Retinal pigment epithelial cell (primary cell): ENCODE measurements at regions not wholly inside any gene's neighbourhood (a gene's known extent, or its start where the extent isn't known, plus 50 kb on each side); places are given as distances from the start of the nearest gene placed in this dataset.

Experiments used
- DNase-seq: peaks from one replicate; pipeline ENCODE4 v3.0.0-alpha.2; 2010; ENCODE audit warnings: low read depth
- H3K4me3 ChIP-seq: 2 replicates; pipeline ENCODE4 v1.5.1; 2011; ENCODE audit warnings: mild to moderate bottlenecking, low read length, control low read depth, moderate library complexity
- CTCF ChIP-seq: conservative IDR thresholded peaks from 2 replicates; pipeline ENCODE4 v1.5.1; 2011; ENCODE audit warnings: low read depth, low read length, control low read depth, inconsistent platforms

GRCh38 chr16:13742928-13743327 is 177.0 kb upstream of the ERCC4 start:
- no peak for TF ChIP-seq CTCF
- no peak overlapping the region for H3K4me3 ChIP-seq
- no peak for DNase-seq

- DNase-seq = no peak
- H3K4me3 ChIP-seq = no peak overlapping the region
- TF ChIP-seq CTCF = no peak
Measured at GRCh38 chr16:13743571-13743970, 176.4 kb upstream of the ERCC4 start.

GRCh38 chr16:13756411-13757140 is 163.4 kb upstream of the ERCC4 start:
- no peak for DNase-seq
- H3K4me3 ChIP-seq = no peak overlapping the region
- TF ChIP-seq CTCF = no peak

GRCh38 chr16:13766334-13766733 is 153.6 kb upstream of the ERCC4 start:
- no peak for DNase-seq
- TF ChIP-seq CTCF = no peak
- H3K4me3 ChIP-seq = no peak overlapping the region

DNA sequence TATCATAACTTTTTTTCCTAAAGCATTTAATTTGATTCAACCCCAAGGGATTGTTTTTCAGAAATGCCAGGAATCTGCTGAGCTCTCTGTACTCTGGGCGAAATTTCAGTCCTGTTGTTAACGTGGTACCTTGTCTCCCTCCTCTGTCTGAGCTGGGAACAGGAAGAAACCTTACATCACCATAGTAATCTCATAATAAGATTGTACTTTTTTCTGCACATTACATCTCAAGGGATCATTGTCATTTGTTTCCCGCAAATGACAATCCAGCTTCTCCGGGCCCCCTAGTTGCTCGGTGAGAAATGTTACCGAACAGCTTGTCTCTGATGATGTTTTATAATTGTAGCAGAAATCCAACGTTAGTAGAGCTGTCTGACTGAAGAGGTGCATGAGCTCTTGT is 152.7 kb upstream of the ERCC4 start:
- no peak for TF ChIP-seq CTCF
- no peak for DNase-seq
- H3K4me3 ChIP-seq = no peak overlapping the region

GRCh38 chr16:13768471-13768870 is 151.5 kb upstream of the ERCC4 start:
- TF ChIP-seq CTCF = no peak
- no peak overlapping the region for H3K4me3 ChIP-seq
- DNase-seq = no peak

DNA sequence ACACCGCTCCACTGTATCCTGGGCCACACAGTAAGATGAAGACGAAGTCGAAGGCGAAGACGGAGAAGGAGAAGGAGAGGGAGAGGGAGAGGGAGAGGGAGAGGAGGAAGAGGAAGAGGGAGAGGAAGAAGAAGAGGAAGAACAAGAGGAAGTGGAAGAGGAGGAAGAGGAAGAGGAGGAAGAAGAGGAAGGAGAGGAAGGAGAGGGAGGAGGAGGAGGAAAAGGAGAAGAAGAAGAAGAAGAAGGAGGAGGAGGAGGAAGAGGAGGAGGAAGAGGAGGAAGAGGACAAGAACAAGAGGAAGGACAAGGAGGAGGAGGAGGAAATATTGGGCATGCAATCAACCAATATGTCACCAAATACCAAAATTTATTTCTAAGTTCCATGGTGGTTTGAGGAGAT is 149.5 kb upstream of the ERCC4 start:
- no peak overlapping the region for H3K4me3 ChIP-seq
- no peak for DNase-seq
- no peak for TF ChIP-seq CTCF
